ENCODE measurements at regions not wholly inside any gene's neighbourhood (a gene's known extent, or its start where the extent isn't known, plus 50 kb on each side); places are given as distances from the start of the nearest gene placed in this dataset.

DNA sequence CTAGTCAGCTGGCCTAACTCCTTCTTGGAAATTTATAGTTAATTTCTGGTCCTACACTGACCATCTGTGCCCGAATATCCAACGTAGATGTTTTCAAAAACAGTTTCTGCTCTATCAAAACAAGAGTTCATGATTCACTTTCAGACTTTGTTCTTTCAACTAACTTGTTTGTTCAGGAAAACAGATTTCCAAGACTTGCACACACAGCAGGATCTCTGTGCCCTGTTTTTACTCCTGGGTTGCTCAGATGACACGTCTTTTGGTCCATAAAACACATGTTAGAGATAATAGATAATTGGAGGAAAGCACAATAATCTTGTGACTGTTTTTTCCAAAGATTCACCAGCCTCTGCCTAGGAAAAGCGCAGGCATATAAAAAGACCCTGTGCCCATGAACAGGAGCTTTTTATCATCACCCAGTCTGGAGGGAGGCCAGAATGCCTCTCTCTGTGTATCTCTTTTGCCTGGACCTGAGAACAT lies 218.0 kb downstream of the IRS2 start:
- H3K27me3 ChIP-seq = no peaks in the 10 kb centered on the region
- DNase-seq (ENCODE audit: low spot score) = no peak

DNA sequence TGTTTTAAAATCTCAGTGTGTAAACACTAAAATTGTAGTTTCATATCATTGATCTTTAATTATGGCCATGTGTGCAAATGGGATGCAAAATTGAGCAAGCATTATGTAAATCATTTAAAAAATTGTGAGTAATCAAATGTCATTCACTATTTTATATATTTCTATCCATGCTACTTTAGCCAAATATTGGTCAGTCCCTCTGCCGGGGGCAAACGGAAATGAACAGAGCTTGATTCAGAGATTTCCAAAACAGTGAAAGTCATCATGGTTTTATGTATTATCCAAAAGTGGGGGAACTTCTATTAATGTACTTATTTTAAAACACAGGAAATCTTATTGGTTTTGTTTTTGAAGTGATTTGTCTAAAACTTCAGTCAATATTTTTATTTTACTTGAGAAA lies 219.1 kb downstream of the IRS2 start:
- no peaks in the 10 kb centered on the region for H3K4me1 ChIP-seq
- no peak overlapping the region for H3K4me3 ChIP-seq
- no peaks in the 10 kb centered on the region for H3K27me3 ChIP-seq
- H3K9me3 ChIP-seq = no peaks in the 10 kb centered on the region
- TF ChIP-seq, protein P1, sequence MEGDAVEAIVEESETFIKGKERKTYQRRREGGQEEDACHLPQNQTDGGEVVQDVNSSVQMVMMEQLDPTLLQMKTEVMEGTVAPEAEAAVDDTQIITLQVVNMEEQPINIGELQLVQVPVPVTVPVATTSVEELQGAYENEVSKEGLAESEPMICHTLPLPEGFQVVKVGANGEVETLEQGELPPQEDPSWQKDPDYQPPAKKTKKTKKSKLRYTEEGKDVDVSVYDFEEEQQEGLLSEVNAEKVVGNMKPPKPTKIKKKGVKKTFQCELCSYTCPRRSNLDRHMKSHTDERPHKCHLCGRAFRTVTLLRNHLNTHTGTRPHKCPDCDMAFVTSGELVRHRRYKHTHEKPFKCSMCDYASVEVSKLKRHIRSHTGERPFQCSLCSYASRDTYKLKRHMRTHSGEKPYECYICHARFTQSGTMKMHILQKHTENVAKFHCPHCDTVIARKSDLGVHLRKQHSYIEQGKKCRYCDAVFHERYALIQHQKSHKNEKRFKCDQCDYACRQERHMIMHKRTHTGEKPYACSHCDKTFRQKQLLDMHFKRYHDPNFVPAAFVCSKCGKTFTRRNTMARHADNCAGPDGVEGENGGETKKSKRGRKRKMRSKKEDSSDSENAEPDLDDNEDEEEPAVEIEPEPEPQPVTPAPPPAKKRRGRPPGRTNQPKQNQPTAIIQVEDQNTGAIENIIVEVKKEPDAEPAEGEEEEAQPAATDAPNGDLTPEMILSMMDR (IDR thresholded peaks at IDR 0.05) = no peak
- no peak overlapping the region for H3K27ac ChIP-seq
- no peak for DNase-seq (ENCODE audit: low spot score)
- H3K36me3 ChIP-seq = no peaks in the 10 kb centered on the region

More for the DNA sequence above, 218.0 kb downstream of the IRS2 start:
- TF ChIP-seq, protein P1 (IDR thresholded peaks at IDR 0.05) = no peak
- no peaks in the 10 kb centered on the region for H3K4me1 ChIP-seq
- H3K9me3 ChIP-seq = no peaks in the 10 kb centered on the region
- H3K27ac ChIP-seq = no peak overlapping the region
- no peak overlapping the region for H3K4me3 ChIP-seq
- H3K36me3 ChIP-seq = no peaks in the 10 kb centered on the region

- Histone ChIP-seq H3K4me1 (no peaks in the 10 kb centered on the region), H3K36me3 (no peaks in the 10 kb centered on the region), H3K9me3 (no peaks in the 10 kb centered on the region), H3K27ac (no peak overlapping the region), H3K27me3 (no peaks in the 10 kb centered on the region), H3K4me3 (no peak overlapping the region)
- DNase-seq (ENCODE audit: low spot score) = no peak
- TF ChIP-seq, protein P1 (IDR thresholded peaks at IDR 0.05) = no peak
Measured at GRCh38 chr13:109565877-109566276, 220.5 kb downstream of the IRS2 start.

GRCh38 chr13:109548374-109548773 lies 238.0 kb downstream of the IRS2 start:
- no peak overlapping the region for H3K4me3 ChIP-seq
- no peak overlapping the region for H3K27ac ChIP-seq
- TF ChIP-seq, protein P1 (IDR thresholded peaks at IDR 0.05) = no peak
- DNase-seq (ENCODE audit: low spot score) = no peak
- H3K9me3 ChIP-seq = no peaks in the 10 kb centered on the region
- H3K4me1 ChIP-seq = no peaks in the 10 kb centered on the region
- no peaks in the 10 kb centered on the region for H3K36me3 ChIP-seq
- no peaks in the 10 kb centered on the region for H3K27me3 ChIP-seq

DNA sequence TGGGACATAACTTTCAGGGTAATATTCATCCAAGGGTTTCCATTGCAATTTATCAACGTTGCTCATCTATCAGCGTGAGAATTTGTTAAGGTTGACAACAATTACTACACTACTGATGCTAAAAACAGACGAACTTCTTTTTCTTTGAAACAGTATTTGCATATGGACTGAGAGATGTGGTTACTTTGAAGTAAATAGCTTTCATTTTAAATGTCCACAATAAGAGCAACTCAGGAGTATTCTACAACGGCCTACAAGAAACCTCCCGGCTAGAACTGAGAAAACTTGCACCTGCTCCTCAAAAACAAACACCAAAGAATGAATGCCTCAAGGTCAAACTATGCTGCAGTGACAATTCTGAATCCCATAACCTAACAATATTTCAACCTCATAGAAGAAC lies 238.4 kb downstream of the IRS2 start:
- Histone ChIP-seq H3K4me1 (no peaks in the 10 kb centered on the region), H3K9me3 (no peaks in the 10 kb centered on the region), H3K27ac (no peak overlapping the region), H3K36me3 (no peaks in the 10 kb centered on the region), H3K27me3 (no peaks in the 10 kb centered on the region), H3K4me3 (no peak overlapping the region)
- TF ChIP-seq, protein P1 (IDR thresholded peaks at IDR 0.05) = no peak
- no peak for DNase-seq (ENCODE audit: low spot score)

GRCh38 chr13:109545931-109546330 lies 240.5 kb downstream of the IRS2 start:
- H3K27ac ChIP-seq = no peak overlapping the region
- H3K9me3 ChIP-seq = no peaks in the 10 kb centered on the region
- no peak overlapping the region for H3K4me3 ChIP-seq
- H3K4me1 ChIP-seq = no peaks in the 10 kb centered on the region
- H3K27me3 ChIP-seq = no peaks in the 10 kb centered on the region
- no peak for DNase-seq (ENCODE audit: low spot score)
- H3K36me3 ChIP-seq = no peaks in the 10 kb centered on the region
- TF ChIP-seq, protein P1 (IDR thresholded peaks at IDR 0.05) = no peak
